ENCODE measurements at regions not wholly inside any gene's neighbourhood (a gene's known extent, or its start where the extent isn't known, plus 50 kb on each side); places are given as distances from the start of the nearest gene placed in this dataset.
"Not testable (repeated sequence)": the region's sequence is repeated elsewhere in the genome, so short reads cannot be mapped to it uniquely, and the experiment has no call there.

- H3K4me3 ChIP-seq = no peak overlapping the region
- H3K4me1 ChIP-seq = no peaks in the 10 kb centered on the region
- no peaks in the 10 kb centered on the region for H3K9me3 ChIP-seq
- H3K36me3 ChIP-seq = no peaks in the 10 kb centered on the region
- DNase-seq = no peak
- no peak overlapping the region for H3K27ac ChIP-seq
- TF ChIP-seq, protein P1, sequence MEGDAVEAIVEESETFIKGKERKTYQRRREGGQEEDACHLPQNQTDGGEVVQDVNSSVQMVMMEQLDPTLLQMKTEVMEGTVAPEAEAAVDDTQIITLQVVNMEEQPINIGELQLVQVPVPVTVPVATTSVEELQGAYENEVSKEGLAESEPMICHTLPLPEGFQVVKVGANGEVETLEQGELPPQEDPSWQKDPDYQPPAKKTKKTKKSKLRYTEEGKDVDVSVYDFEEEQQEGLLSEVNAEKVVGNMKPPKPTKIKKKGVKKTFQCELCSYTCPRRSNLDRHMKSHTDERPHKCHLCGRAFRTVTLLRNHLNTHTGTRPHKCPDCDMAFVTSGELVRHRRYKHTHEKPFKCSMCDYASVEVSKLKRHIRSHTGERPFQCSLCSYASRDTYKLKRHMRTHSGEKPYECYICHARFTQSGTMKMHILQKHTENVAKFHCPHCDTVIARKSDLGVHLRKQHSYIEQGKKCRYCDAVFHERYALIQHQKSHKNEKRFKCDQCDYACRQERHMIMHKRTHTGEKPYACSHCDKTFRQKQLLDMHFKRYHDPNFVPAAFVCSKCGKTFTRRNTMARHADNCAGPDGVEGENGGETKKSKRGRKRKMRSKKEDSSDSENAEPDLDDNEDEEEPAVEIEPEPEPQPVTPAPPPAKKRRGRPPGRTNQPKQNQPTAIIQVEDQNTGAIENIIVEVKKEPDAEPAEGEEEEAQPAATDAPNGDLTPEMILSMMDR (IDR thresholded peaks at IDR 0.05) = no peak
- no peak for TF ChIP-seq POLR2A (IDR thresholded peaks at IDR 0.05)
- H3K27me3 ChIP-seq = no peaks in the 10 kb centered on the region
Measured at GRCh38 chr7:79980376-79980775, 154.3 kb upstream of the GNAI1 start.

DNA sequence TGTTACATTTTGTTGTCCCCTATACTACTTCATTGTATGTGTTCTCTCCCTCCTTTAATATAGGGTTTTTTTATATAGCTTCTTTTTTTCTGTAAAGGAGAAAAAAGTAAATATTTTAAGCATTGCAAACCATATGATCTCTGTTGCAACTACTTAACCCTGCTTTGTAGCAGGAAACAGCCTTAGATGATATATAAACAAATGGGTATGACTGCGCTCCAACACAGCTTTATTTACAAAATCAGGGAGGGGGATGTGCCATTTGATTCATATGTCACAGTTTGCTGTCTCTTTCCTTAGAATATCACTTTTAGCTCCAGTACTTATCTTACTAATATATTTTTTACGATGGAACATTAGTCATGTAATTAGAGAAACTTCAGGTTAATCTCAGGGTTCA is 155.2 kb upstream of the GNAI1 start:
- Histone ChIP-seq H3K4me3 (no peak overlapping the region), H3K36me3 (no peaks in the 10 kb centered on the region), H3K4me1 (no peaks in the 10 kb centered on the region), H3K27ac (no peak overlapping the region), H3K9me3 (no peaks in the 10 kb centered on the region), H3K27me3 (no peaks in the 10 kb centered on the region)
- DNase-seq = no peak
- TF ChIP-seq POLR2A (IDR thresholded peaks at IDR 0.05) = no peak
- TF ChIP-seq, protein P1 (IDR thresholded peaks at IDR 0.05) = no peak

DNA sequence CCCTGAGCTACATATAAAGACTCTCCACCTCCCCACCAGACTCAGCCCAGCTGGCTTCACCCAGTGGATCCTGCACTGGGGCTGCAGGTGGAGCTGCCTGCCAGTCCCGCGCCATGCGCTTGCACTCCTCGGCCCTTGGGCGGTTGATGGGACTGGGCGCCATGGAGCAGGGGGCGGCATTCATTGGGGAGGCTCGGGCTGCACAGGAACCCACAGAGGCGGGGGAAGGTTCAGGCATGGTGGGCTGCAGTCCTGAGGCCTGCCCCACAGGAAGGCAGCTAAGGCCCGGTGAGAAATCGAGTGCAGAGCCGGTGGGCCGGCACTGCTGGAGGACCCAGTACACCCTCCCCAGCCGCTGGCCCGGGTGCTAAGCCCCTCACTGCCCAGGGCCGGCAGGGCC is 157.2 kb upstream of the GNAI1 start:
- H3K27ac ChIP-seq = no peak overlapping the region
- H3K36me3 ChIP-seq = no peaks in the 10 kb centered on the region
- DNase-seq = no peak
- H3K27me3 ChIP-seq = no peaks in the 10 kb centered on the region
- H3K4me3 ChIP-seq = no peak overlapping the region
- no peaks in the 10 kb centered on the region for H3K9me3 ChIP-seq
- H3K4me1 ChIP-seq = no peaks in the 10 kb centered on the region
- no peak for TF ChIP-seq POLR2A (IDR thresholded peaks at IDR 0.05)
- TF ChIP-seq, protein P1 (IDR thresholded peaks at IDR 0.05) = no peak

GRCh38 chr7:79976711-79977020 is 158.0 kb upstream of the GNAI1 start:
- not testable (repeated sequence) for DNase-seq, H3K4me3 ChIP-seq, H3K4me1 ChIP-seq, H3K27ac ChIP-seq, H3K36me3 ChIP-seq, H3K27me3 ChIP-seq, H3K9me3 ChIP-seq

DNA sequence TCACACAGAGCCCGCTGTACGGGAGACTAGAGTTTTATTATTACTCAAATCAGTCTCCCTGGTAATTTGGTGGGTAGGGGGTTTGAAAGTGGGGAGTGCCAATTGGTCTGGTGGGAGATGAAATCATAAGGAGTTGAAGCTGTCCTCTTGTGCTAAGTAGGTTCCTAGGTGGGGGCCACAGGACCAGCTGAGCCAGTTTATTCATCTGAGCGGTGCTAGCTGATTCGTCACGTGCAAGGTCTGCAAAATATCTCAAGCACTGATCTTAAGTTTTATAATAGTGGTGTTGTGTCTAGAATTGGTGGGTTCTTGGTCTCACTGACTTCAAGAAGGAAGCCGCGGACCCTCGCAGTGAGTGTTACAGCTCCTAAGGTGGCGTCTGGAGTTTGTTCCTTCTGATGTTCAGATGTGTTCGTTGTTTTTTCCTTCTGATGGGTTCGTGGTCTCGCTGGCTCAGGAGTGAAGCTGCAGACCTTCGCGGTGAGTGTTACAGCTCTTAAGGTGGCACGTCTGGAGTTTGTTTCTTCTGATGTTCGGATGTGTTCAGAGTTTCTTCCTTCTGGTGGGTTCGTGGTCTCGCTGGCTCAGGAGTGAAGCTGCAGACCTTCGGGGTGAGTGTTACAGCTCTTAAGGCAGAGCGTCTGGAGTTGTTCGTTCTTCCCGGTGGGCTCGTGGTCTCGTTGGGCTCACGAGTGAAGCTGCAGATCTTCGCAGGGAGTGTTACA is 158.5 kb upstream of the GNAI1 start:
- H3K27me3 ChIP-seq, H3K4me3 ChIP-seq, H3K36me3 ChIP-seq, DNase-seq, H3K27ac ChIP-seq, H3K4me1 ChIP-seq, H3K9me3 ChIP-seq: not testable (repeated sequence)

GRCh38 chr7:79973455-79973854 is 161.2 kb upstream of the GNAI1 start:
- TF ChIP-seq, protein P1 (IDR thresholded peaks at IDR 0.05) = no peak
- no peak for TF ChIP-seq POLR2A (IDR thresholded peaks at IDR 0.05)
- Histone ChIP-seq H3K4me1 (no peaks in the 10 kb centered on the region), H3K27me3 (no peaks in the 10 kb centered on the region), H3K27ac (no peak overlapping the region), H3K36me3 (no peaks in the 10 kb centered on the region), H3K4me3 (no peak overlapping the region), H3K9me3 (no peaks in the 10 kb centered on the region)
- no peak for DNase-seq

- no peak for TF ChIP-seq POLR2A (IDR thresholded peaks at IDR 0.05)
- TF ChIP-seq, protein P1 (IDR thresholded peaks at IDR 0.05) = no peak
- Histone ChIP-seq H3K27me3 (no peaks in the 10 kb centered on the region), H3K36me3 (no peaks in the 10 kb centered on the region), H3K27ac (no peak overlapping the region), H3K4me1 (no peaks in the 10 kb centered on the region), H3K4me3 (no peak overlapping the region), H3K9me3 (no peaks in the 10 kb centered on the region)
- no peak for DNase-seq
Measured at GRCh38 chr7:79971058-79971457, 163.6 kb upstream of the GNAI1 start.

All from Peyer's patch (tissue), 4 donors.